CD1c-positive myeloid dendritic cell (primary cell): ENCODE measurements at regions not wholly inside any gene's neighbourhood (a gene's known extent, or its start where the extent isn't known, plus 50 kb on each side); places are given as distances from the start of the nearest gene placed in this dataset.
"Not testable (repeated sequence)": the region's sequence is repeated elsewhere in the genome, so short reads cannot be mapped to it uniquely, and the experiment has no call there.

Experiments used
- DNase-seq: peaks from one replicate; pipeline ENCODE4 v3.0.0-alpha.2; 2016; ENCODE audit errors: extremely low spot score

GRCh38 chr16:76801357-76801756 lies 389.6 kb upstream of the MON1B start:
- no peak for DNase-seq

- no peak for DNase-seq
Measured at GRCh38 chr16:76816475-76816874, 374.5 kb upstream of the MON1B start.

- DNase-seq, result no peak
Measured at GRCh38 chr16:76818606-76819181, 372.3 kb upstream of the MON1B start.

- no peak for DNase-seq
Measured at GRCh38 chr16:76819226-76819916, 371.6 kb upstream of the MON1B start.

- no peak for DNase-seq
Measured at GRCh38 chr16:76824221-76824620, 366.8 kb upstream of the MON1B start.

GRCh38 chr16:76824791-76825190 lies 366.2 kb upstream of the MON1B start:
- DNase-seq, result no peak

- DNase-seq, result no peak
Measured at GRCh38 chr16:76835339-76835738, 355.7 kb upstream of the MON1B start.

- no peak for DNase-seq
Measured at GRCh38 chr16:76835779-76836300, 355.1 kb upstream of the MON1B start.

- no peak for DNase-seq
Measured at GRCh38 chr16:76837872-76838271, 353.1 kb upstream of the MON1B start.

GRCh38 chr16:76854234-76854633 lies 336.8 kb upstream of the MON1B start:
- DNase-seq, result no peak

GRCh38 chr16:76856112-76856511 lies 334.9 kb upstream of the MON1B start:
- no peak for DNase-seq

- no peak for DNase-seq
Measured at GRCh38 chr16:76857402-76857801, 333.6 kb upstream of the MON1B start.

- no peak for DNase-seq
Measured at GRCh38 chr16:76862901-76863300, 328.1 kb upstream of the MON1B start.

- no peak for DNase-seq
Measured at GRCh38 chr16:76866994-76867393, 324.0 kb upstream of the MON1B start.

GRCh38 chr16:76875898-76876297 lies 315.1 kb upstream of the MON1B start:
- DNase-seq, result no peak

GRCh38 chr16:76879420-76879819 lies 311.6 kb upstream of the MON1B start:
- DNase-seq, result no peak

GRCh38 chr16:76880523-76880922 lies 310.5 kb upstream of the MON1B start:
- DNase-seq, result not testable (repeated sequence)

- DNase-seq, result no peak
Measured at GRCh38 chr16:76882105-76882504, 308.9 kb upstream of the MON1B start.

GRCh38 chr16:76883076-76883475 lies 307.9 kb upstream of the MON1B start:
- no peak for DNase-seq

GRCh38 chr16:76885776-76886537 lies 305.0 kb upstream of the MON1B start:
- DNase-seq, result no peak

- no peak for DNase-seq
Measured at GRCh38 chr16:76897816-76898215, 293.2 kb upstream of the MON1B start.

- no peak for DNase-seq
Measured at GRCh38 chr16:76899767-76900166, 291.2 kb upstream of the MON1B start.
